Activated CD4-positive, alpha-beta T cell treated with anti-CD3 and anti-CD28 coated beads, Interleukin-2, Interleukin-6, amounts not matched to agents 100 ng/mL and 50 ng/mL, durations not matched to agents 16 hours and 8 hours (primary cell): ENCODE measurements at regions not wholly inside any gene's neighbourhood (a gene's known extent, or its start where the extent isn't known, plus 50 kb on each side); places are given as distances from the start of the nearest gene placed in this dataset.

ENCODE experiments used
- DNase-seq: peaks from one replicate; pipeline ENCODE4 v3.0.0-alpha.2; 2020

- no peak for DNase-seq
These were observed 109.3 kb upstream of the APC start for GRCh38 chr5:112628214-112628980.

DNA sequence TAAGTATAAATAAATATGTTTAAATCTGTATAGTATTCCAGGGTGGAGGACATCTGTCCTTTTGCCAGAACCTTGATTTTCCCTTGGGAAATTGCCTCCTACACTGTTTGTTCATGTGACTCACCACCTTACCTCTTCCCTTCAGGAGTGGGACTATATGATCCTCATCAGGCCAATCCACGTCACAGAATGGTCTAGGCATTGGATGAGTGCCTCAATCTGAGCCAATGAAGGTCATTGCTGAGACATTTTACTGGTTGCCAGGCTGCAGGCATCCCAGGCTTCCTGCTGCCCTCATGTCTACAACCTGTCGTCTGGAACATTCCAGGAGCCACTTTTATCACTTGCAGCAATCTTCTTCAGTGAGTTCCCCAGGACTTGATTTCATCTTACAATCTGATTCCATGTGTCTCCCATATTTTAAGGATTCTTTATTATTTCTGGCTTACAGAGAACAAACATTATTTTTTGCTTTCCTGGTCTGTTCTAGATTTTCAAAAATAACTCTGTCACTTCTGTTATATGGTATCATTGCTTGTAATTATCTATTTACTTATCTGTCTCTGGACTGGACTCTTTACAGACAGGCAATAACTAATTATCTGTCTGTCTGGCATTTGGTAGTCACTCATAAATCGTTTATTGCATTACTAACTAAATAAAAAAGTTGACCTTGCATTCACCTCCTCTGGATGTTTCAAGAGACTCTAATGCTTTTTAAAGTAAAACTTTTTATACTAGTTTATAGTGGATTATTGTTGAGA lies 107.3 kb upstream of the APC start:
- DNase-seq = no peak

DNA sequence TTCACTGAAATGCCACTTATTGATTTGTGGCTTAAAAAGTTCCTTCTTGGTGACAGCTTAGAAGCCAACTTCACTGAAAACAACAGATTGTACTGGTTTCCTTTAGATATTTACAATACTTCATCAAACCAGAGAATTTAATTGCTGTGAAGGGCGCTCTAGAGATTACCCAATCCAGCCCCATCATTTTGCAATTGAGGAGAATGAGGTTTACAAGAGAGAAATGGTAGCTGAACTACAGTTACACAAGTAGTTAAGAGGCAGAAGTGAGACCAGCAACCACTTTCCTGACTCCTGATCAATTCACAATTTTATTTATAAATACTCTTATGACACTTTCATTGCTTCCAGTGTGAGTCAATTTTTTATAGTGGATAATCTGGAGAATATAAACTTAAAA lies 103.5 kb upstream of the APC start:
- DNase-seq = no peak

DNA sequence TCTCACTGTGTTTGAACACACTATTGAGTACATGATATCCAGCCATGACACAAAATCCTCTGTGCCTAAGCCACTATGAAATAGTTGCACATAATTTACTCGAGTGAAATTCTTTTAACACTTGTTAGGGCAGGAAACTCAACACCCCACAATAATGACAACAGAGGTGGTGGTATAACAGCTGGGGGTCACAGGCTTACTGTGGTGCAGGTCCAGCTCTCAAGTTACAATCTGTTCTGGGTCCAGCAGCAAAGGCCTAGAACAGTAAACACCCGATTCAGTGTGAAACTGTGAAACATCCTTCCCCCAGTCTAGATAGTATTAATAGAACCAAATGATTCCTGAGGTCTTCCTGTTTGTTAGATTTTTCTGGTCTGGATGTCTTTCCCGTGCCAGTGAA lies 102.9 kb upstream of the APC start:
- DNase-seq = no peak

DNA sequence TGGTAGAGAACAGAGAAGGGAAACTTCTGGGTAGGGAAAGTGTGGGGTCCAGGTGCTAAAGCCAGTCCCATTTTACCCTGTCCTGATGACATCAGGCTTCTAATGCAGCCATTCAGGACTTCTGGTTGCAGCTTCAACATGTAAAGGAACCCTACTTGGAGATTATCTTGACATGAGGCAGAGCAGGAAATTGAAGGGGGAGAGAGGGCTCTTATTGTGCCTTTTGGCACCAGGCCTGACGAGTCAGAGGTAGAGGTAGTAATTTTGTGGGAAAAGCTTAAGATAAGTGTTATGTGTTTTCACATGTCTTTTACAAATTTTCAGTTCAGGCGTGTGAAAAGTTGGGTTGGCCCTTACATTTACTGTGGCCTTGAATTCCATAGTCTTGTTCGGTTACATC lies 102.4 kb upstream of the APC start:
- DNase-seq = no peak

- no peak for DNase-seq
These were observed 101.6 kb upstream of the APC start for GRCh38 chr5:112635771-112636731.

- no peak for DNase-seq
These were observed 100.9 kb upstream of the APC start for GRCh38 chr5:112636751-112637150.

DNA sequence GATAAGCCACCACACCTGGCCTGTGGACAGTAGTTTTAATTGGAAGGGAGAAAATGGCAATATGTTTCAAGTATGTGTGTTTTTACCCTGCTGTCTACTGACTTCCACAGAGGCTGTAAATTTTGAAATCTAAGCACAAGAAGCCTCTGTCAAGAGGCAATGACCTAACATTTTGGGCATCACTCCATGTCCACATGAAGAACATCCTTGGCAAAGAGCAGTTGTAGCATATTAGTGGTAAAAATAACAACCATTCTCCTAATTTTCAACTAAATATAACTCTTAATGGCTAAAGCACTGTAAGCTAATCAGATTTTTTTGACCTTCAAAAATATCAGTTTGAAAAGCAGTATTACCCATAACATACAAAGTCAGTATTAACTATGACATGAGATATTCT lies 100.3 kb upstream of the APC start:
- DNase-seq = no peak

DNA sequence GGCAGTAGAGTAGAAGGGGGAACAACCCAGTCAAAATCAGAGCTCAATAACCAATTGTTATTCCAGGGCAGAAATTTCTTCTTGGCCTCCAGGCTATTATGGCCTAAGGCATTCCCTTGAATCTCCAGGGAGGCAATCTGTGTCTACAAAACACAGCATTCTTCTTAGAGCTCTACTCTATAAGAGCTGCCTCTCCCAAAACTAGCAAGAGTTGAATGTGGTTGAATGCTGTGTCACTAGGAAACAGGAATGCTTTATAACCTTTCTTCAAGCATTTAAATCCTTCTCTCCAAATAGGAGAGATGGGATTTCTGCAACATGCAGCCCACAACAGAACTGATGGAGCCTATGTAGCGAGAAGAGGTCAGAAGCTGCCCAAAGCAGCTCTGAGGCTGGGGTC lies 97.1 kb upstream of the APC start:
- DNase-seq = no peak

DNA sequence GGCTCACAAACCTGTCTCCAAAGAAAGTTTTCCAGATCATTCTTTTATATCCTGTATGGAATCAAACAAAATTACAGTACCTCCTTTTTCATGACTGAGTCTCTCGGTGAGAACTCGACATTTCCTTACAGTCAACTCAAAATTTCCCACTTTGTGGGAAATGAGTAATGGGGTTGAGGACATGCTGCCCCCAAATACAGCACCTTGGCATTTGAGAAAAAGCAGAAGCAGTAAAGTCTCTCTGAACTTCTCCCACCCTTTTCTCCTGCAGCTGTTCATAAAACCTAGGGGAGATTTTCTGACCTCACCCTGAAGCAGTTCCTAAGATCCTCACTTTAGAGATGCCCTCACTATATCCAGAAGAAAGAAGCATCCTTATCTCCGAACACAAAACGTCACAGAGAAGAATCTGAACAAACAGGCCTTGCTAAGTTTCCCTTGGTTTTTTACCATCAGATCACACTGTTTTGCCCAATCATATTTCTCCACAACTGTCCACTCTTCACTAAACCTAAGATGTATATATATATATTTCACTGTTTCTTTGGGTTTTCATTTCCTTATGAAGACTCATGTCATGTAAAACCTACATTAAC lies 96.1 kb upstream of the APC start:
- DNase-seq = no peak

GRCh38 chr5:112642885-112643284 lies 94.8 kb upstream of the APC start:
- no peak for DNase-seq

GRCh38 chr5:112643339-112643971 lies 94.2 kb upstream of the APC start:
- no peak for DNase-seq

DNA sequence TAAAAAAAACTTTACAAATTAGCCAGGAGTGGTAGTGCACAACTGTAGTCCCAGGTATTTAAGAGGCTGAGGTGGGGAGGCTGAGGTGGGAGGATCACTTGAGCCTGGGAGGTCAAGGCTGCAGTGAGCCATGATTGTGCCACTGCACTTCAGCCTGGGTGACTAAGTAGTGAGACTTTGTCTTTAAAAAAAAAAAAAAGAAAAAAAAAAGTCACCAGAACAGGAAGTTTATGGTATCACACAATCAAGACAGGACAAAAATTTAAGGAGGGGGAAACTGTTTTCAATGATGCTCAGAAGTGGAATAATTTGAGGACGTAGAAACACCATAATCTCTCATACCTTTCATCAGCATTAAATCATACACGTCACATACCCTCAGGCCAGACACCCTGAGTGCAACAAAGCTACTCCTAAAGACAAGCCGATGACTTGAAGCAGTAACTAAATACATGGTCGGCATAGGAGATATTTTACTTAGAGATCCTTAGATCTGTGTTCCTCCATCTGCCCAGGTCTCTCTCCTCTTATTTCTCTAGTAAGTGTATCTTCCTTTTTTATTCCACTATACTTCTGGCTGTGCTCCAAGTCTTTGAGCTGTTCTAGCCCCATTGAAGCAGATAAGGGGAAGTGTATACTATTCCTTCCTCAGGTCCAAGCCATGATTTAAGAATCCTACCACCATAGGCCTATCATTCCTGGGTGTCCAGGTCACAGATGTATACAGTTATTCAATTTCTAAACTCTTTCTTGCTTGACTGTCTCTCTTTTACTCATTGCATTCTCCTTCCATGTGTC lies 91.3 kb upstream of the APC start:
- no peak for DNase-seq

- no peak for DNase-seq
These were observed 90.3 kb upstream of the APC start for GRCh38 chr5:112647428-112647827.

DNA sequence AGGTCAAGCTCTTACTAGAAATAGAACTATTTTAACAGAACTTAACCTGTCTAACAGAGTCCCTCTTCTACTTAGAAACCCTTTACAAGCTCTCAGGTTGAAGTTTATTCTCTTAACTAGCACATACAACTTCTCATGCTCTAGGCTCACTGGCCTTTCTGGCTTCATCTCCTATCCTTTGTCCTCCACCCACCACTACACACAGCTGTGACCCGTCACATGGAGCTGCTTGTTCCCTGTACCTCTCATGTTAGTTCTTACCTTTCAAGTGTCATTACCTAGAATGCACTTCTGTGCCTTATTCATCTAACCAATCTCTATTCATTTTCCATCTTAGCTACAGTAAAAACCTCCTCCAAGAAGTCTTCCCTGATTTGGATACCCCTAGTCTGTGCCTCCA lies 89.4 kb upstream of the APC start:
- DNase-seq = no peak

GRCh38 chr5:112649882-112650281 lies 87.8 kb upstream of the APC start:
- DNase-seq = no peak

GRCh38 chr5:112653638-112654205 lies 84.0 kb upstream of the APC start:
- no peak for DNase-seq

- DNase-seq = no peak
These were observed 82.2 kb upstream of the APC start for GRCh38 chr5:112655513-112655912.

DNA sequence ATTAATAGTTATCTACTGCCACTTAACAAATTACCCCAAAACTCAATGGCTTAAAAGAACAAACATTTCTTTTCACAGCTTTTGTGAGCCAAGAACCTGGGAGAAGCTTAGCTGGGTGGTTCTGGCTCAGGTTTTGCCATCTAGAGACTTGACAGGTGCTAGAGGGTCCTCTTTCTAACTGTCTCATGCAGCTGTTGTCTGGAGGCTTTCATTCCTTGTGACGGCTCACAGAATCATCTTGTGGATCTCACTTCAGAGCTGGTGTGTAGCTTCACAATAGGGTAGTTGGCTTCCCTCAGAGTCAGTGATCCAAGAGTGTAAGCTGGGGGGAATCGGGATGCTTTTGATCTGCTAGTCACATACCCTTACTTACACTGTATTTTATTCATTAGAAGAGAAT lies 81.2 kb upstream of the APC start:
- no peak for DNase-seq

- no peak for DNase-seq
These were observed 79.9 kb upstream of the APC start for GRCh38 chr5:112657804-112658203.

DNA sequence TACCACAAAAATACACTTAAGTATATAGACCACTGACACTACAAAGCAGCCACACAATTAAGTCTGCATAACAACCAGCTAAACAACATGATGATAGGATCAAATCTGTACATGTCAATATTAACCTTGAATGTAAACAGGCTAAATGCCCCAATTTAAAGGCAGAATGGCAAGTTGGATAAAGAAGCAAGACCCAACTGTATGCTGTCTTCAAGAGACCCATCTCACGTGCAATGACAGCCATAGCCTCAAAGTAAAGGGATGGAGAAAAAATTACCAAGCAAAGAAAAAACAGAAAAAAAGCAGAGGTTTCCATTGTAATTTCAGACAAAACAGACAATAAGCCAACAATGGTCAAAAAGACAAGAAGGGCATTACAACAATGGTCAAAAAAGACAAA lies 77.3 kb upstream of the APC start:
- DNase-seq = no peak
